Skeletal muscle tissue (tissue), 3 donors: ENCODE measurements at regions not wholly inside any gene's neighbourhood (a gene's known extent, or its start where the extent isn't known, plus 50 kb on each side); places are given as distances from the start of the nearest gene placed in this dataset.
"Not testable (repeated sequence)": the region's sequence is repeated elsewhere in the genome, so short reads cannot be mapped to it uniquely, and the experiment has no call there.

Experiments
- H3K27ac ChIP-seq: one replicate; pipeline ENCODE4 v1.7.0; 2013; ENCODE audit warnings: mild to moderate bottlenecking, low read depth, low read length, inconsistent platforms
- H3K27me3 ChIP-seq, 3 donors: one replicate each; pipeline ENCODE4 v1.7.0; 2013; ENCODE audit warnings: low read length in 3 of 3; ENCODE audit not compliant: control insufficient read depth in 3 of 3, insufficient read depth in 3 of 3
- H3K36me3 ChIP-seq, 3 donors: one replicate each; pipeline ENCODE4 v1.7.0; 2013; ENCODE audit warnings: low read length in 3 of 3; ENCODE audit not compliant: control insufficient read depth in 3 of 3, insufficient read depth in 3 of 3
- H3K4me1 ChIP-seq, 3 donors: one replicate each; pipeline ENCODE4 v1.7.0; 2013; ENCODE audit warnings: low read length in 3 of 3, mild to moderate bottlenecking in 3 of 3; ENCODE audit not compliant: control insufficient read depth in 3 of 3, insufficient read depth in 3 of 3
- H3K4me3 ChIP-seq, 3 donors: one replicate each; pipeline ENCODE4 v1.7.0; 2013; ENCODE audit warnings: low read length in 3 of 3
- H3K9ac ChIP-seq, 3 donors: one replicate each; pipeline ENCODE4 v1.7.0; 2013; ENCODE audit warnings: low read length in 3 of 3, mild to moderate bottlenecking in 3 of 3, moderate library complexity in 2 of 3, low read depth in 1 of 3
- H3K9me3 ChIP-seq, 3 donors: one replicate each; pipeline ENCODE4 v1.7.0; 2013; ENCODE audit warnings: low read length in 3 of 3; ENCODE audit not compliant: control insufficient read depth in 3 of 3
- donor health status: Osteomylitis.

- no peak overlapping the region for H3K4me3 ChIP-seq
Observed at GRCh38 chr10:33967606-33968120, 633.2 kb upstream of the NRP1 start.

GRCh38 chr10:33966946-33967345 is 632.5 kb upstream of the NRP1 start:
- H3K27ac ChIP-seq: no peak overlapping the region
- no peaks in the 10 kb centered on the region for H3K4me1 ChIP-seq
- no peak overlapping the region for H3K4me3 ChIP-seq
- H3K9me3 ChIP-seq: no peaks in the 10 kb centered on the region
- no peaks in the 10 kb centered on the region for H3K27me3 ChIP-seq
- no peak overlapping the region for H3K9ac ChIP-seq
- H3K36me3 ChIP-seq: no peaks in the 10 kb centered on the region

More at GRCh38 chr10:33967606-33968120, 633.2 kb upstream of the NRP1 start:
- Histone ChIP-seq H3K27ac (no peak overlapping the region), H3K9ac (no peak overlapping the region), H3K4me1 (no peaks in the 10 kb centered on the region), H3K27me3 (no peaks in the 10 kb centered on the region), H3K9me3 (no peaks in the 10 kb centered on the region), H3K36me3 (no peaks in the 10 kb centered on the region)

GRCh38 chr10:33965795-33966581 is 631.5 kb upstream of the NRP1 start:
- H3K4me3 ChIP-seq: no peak overlapping the region
- H3K9ac ChIP-seq: no peak overlapping the region

GRCh38 chr10:33963729-33964128 is 629.3 kb upstream of the NRP1 start:
- H3K9me3 ChIP-seq: no peaks in the 10 kb centered on the region

More at GRCh38 chr10:33965795-33966581, 631.5 kb upstream of the NRP1 start:
- H3K9me3 ChIP-seq: no peaks in the 10 kb centered on the region
- no peaks in the 10 kb centered on the region for H3K36me3 ChIP-seq
- no peaks in the 10 kb centered on the region for H3K27me3 ChIP-seq
- no peak overlapping the region for H3K27ac ChIP-seq
- H3K4me1 ChIP-seq: no peaks in the 10 kb centered on the region

GRCh38 chr10:33956322-33956721 is 621.9 kb upstream of the NRP1 start:
- H3K9ac ChIP-seq, H3K36me3 ChIP-seq, H3K27me3 ChIP-seq, H3K4me3 ChIP-seq, H3K27ac ChIP-seq, H3K4me1 ChIP-seq, H3K9me3 ChIP-seq: not testable (repeated sequence)

More at GRCh38 chr10:33963729-33964128, 629.3 kb upstream of the NRP1 start:
- H3K27me3 ChIP-seq: no peaks in the 10 kb centered on the region
- no peaks in the 10 kb centered on the region for H3K36me3 ChIP-seq
- no peak overlapping the region for H3K27ac ChIP-seq
- no peaks in the 10 kb centered on the region for H3K4me1 ChIP-seq
- H3K4me3 ChIP-seq: no peak overlapping the region
- no peak overlapping the region for H3K9ac ChIP-seq

GRCh38 chr10:33955676-33956075 is 621.2 kb upstream of the NRP1 start:
- Histone ChIP-seq H3K9ac (no peak overlapping the region), H3K27ac (no peak overlapping the region), H3K4me3 (no peak overlapping the region)

GRCh38 chr10:33952692-33953360 is 618.4 kb upstream of the NRP1 start:
- Histone ChIP-seq H3K4me3 (no peak overlapping the region), H3K36me3 (no peaks in the 10 kb centered on the region), H3K27me3 (no peaks in the 10 kb centered on the region), H3K9ac (no peak overlapping the region), H3K9me3 (no peaks in the 10 kb centered on the region), H3K27ac (no peak overlapping the region), H3K4me1 (no peaks in the 10 kb centered on the region)

More at GRCh38 chr10:33955676-33956075, 621.2 kb upstream of the NRP1 start:
- no peaks in the 10 kb centered on the region for H3K9me3 ChIP-seq
- H3K4me1 ChIP-seq: no peaks in the 10 kb centered on the region
- H3K36me3 ChIP-seq: no peaks in the 10 kb centered on the region
- H3K27me3 ChIP-seq: no peaks in the 10 kb centered on the region

GRCh38 chr10:33950206-33950605 is 615.7 kb upstream of the NRP1 start:
- no peaks in the 10 kb centered on the region for H3K4me1 ChIP-seq
- H3K9me3 ChIP-seq: no peaks in the 10 kb centered on the region
- no peaks in the 10 kb centered on the region for H3K27me3 ChIP-seq
- H3K4me3 ChIP-seq: no peak overlapping the region
- H3K36me3 ChIP-seq: no peaks in the 10 kb centered on the region
- no peak overlapping the region for H3K27ac ChIP-seq
- no peak overlapping the region for H3K9ac ChIP-seq

- Histone ChIP-seq H3K27ac (no peak overlapping the region), H3K9ac (no peak overlapping the region), H3K4me1 (no peaks in the 10 kb centered on the region), H3K9me3 (no peaks in the 10 kb centered on the region), H3K27me3 (no peaks in the 10 kb centered on the region), H3K36me3 (no peaks in the 10 kb centered on the region), H3K4me3 (no peak overlapping the region)
Observed at GRCh38 chr10:33947544-33947943, 613.1 kb upstream of the NRP1 start.

GRCh38 chr10:33945051-33945450 is 610.6 kb upstream of the NRP1 start:
- H3K4me3 ChIP-seq: no peak overlapping the region
- H3K36me3 ChIP-seq: no peaks in the 10 kb centered on the region
- no peak overlapping the region for H3K9ac ChIP-seq
- no peaks in the 10 kb centered on the region for H3K27me3 ChIP-seq
- no peaks in the 10 kb centered on the region for H3K9me3 ChIP-seq
- no peaks in the 10 kb centered on the region for H3K4me1 ChIP-seq
- no peak overlapping the region for H3K27ac ChIP-seq
